GM18909 (cell line): ENCODE measurements at regions not wholly inside any gene's neighbourhood (a gene's known extent, or its start where the extent isn't known, plus 50 kb on each side); places are given as distances from the start of the nearest gene placed in this dataset.
"Not testable (repeated sequence)": the region's sequence is repeated elsewhere in the genome, so short reads cannot be mapped to it uniquely, and the experiment has no call there.

ENCODE experiments used
- ATAC-seq: cut with Tn5 transposase; IDR thresholded peaks from one replicate; pipeline ENCODE4 v1.9.1; 2021; ENCODE audit warnings: mild to moderate bottlenecking; ENCODE audit not compliant: unreplicated experiment, poor library complexity

DNA sequence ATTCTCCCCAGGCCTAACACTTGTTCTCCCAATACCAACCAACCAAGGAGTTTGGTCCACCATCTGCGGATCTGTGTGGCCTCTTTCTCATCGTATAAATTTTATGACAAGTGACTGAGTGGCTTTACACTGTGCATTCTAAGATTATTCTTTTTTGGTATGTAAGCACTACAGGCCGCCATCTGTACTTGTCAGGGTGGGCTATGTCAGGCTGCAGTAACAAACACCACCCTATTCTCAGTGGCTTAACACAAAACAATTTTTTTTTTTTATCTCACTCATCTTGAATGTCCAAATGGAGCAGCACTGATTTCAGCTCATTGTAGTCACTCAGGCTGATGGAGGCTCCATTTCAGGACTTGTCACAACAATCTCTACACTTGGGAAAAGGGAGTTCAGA lies 412.7 kb upstream of the MIR17HG start:
- no peak for ATAC-seq

DNA sequence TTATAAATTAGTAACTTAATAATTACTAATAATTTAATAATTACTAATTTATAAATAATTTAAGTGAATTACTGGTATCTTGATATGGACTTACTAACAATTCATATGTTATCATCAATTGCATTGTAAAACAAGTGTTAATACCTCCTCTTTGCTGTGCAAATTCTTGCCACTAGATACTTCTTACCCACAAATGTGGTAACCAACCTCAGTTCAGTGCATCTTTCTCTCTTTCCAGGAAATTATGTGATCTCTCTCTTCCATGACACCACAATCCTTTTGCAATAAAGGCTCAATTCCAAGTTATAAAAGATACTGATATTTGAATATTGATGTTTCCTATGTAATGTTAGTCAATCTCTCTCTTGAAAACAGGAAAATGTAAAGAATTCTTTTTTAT lies 408.6 kb upstream of the MIR17HG start:
- no peak for ATAC-seq

GRCh38 chr13:90943946-90944345 lies 403.5 kb upstream of the MIR17HG start:
- no peak for ATAC-seq

- ATAC-seq = not testable (repeated sequence)
Observed at GRCh38 chr13:90945146-90945545, 402.3 kb upstream of the MIR17HG start.

GRCh38 chr13:90946125-90946524 lies 401.4 kb upstream of the MIR17HG start:
- ATAC-seq = not testable (repeated sequence)

DNA sequence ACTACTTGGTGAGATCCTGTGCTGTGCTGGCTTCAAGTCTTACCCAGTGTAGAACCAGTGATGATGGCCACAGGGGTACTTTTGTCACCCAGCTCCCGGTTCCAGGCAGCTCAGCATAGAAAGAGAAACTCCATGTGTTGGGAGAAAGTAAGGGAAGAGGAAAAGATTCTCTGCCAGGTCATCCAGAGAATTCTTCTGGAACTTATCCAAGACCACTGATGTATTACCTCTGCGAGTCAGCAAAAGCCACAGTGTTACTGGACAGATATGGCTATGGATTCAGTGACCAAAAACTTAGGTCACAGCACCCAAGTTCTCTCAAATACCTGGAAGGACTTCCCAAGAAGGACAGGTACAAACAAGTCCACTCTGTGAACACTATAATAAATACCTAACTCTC lies 399.5 kb upstream of the MIR17HG start:
- no peak for ATAC-seq

DNA sequence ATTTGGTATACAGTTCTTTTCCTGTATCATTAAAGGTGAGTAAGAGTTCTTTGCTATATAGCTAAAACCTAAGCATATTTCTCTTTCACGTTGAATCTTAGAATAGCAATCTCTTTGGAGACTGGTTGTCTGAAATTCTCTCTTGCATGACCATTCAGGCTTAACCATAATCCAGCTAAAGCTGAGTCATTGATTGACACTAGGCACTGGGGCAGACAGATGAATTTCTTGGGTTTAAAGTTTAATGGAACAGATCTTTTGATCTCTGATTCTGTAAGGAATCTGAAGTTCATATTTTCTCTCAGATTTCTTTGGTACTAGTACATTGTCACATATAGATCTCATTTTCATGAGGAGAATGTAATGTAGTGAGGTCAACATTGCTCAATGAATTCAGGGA lies 397.3 kb upstream of the MIR17HG start:
- no peak for ATAC-seq

DNA sequence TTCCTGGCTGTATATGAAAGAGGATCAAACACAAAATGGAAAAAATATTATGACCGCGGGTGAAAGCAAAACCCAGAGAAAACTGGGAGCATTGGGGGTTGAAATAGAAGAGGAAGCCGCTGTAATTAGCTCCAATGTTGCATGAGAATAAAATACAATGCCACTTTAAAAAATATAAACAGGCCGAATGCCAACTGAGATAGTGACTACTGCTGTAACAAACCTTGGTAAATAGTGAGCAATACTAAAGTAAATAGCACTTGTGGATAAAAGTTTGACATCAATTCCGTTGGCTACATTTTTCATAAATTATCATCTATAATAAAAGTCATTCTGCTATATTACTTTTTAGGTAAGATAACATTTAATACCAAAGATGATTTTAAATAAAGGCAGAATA lies 395.8 kb upstream of the MIR17HG start:
- ATAC-seq = no peak

DNA sequence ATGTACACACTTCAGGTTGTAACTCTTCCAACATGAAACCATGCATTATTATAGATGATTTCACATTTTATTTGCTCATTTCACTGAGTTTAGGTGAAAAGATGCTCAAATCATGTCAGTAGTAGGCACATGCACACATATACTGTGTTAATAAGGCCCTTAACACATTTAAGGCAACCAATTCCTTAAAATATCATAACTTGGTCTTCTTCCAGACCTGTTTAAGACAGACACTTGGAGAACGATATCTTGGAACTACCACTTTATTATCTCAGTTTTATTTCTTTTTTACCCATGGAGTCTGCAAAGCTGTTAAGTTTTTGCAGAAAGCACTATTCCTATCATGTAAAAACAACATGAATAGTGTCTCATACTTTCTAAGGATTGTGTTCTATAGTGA lies 395.2 kb upstream of the MIR17HG start:
- no peak for ATAC-seq

DNA sequence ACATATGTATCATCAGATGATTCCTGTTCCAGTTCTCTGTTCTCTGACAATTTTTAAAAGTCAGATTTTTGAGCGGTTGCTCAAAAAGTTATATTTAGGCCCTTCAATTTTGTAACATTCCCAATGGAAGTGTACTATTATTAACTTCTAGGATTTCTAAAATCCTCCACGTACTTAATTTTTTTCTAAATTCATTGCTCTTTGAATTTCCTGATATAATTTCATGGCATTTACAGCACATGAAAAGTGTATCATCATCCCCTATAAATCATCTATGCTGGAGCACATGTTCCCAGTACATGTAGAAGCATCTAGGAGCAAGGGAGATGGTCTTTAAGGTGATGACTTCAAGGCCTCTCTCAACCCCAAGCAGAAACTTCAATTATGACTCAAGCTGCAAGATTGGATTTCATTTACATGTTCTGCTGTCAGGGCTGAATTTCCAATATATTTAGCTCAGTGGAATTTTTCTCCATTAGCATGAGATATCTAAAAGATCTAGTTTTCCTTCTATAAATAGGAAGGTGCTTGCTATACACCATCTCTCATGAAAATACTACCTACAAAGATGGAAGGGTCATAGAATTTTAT lies 392.8 kb upstream of the MIR17HG start:
- no peak for ATAC-seq

GRCh38 chr13:90956031-90956430 lies 391.5 kb upstream of the MIR17HG start:
- no peak for ATAC-seq

DNA sequence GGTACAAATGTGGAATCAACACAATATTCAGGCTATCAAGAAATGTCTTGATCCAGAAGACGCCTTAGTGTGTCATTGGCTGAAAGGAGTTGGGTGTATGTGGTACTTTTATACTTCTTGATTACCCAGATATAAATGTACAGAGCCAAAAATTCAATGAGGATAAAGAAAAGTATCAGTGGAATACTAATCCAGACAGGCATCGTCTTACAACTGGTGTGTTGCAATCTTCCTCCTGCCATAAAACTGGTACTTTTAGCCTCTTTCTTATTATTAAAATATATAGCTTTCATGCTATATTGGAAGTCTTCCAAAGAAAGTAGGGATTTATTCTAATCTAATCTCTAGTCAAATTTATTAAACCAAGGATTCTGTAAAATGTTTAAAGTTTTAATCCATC lies 388.6 kb upstream of the MIR17HG start:
- no peak for ATAC-seq

- ATAC-seq = no peak
Observed at GRCh38 chr13:90968166-90968904, 379.2 kb upstream of the MIR17HG start.

GRCh38 chr13:90974249-90974975 lies 373.1 kb upstream of the MIR17HG start:
- no peak for ATAC-seq

- ATAC-seq = no peak
Observed at GRCh38 chr13:90979059-90979458, 368.4 kb upstream of the MIR17HG start.

DNA sequence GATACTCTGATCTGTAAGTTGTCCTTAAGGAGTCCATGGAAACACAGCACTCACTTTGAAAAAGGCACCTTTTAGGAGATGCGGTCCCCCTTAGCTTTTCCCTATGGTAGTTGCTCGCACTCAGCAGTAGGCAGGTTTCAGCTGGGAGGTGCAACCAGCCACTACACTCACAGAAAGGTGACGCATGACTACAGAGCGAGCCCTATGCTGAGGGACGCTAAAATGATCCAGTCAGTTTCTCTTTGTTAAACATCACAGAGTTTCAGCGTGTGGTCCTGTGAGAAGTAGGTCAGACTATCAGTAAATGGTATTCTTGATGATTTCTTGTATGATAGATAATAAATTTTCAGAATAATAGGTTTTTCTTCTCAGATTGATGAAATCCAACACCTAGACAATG lies 362.7 kb upstream of the MIR17HG start:
- ATAC-seq = no peak

DNA sequence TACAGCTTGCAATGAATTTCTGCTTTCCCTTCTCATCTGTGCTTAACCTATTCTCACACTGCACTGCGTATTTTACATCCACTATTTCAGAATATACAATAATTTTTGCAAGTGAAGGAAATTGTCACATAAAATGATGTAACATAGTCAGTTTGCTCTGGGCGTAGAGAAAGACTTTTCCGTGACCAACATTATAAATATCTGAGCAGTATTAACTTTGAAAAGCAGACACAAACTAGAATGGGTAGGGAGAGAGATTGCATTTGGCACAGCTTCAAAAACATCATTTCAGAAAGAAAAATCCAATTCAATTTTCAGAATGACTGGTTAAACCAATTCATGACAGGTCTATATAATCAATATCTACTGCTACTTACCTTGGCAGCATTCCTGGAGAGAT lies 352.5 kb upstream of the MIR17HG start:
- no peak for ATAC-seq

GRCh38 chr13:90995614-90996013 lies 351.9 kb upstream of the MIR17HG start:
- no peak for ATAC-seq

- ATAC-seq = no peak
Observed at GRCh38 chr13:90997951-90998350, 349.5 kb upstream of the MIR17HG start.

DNA sequence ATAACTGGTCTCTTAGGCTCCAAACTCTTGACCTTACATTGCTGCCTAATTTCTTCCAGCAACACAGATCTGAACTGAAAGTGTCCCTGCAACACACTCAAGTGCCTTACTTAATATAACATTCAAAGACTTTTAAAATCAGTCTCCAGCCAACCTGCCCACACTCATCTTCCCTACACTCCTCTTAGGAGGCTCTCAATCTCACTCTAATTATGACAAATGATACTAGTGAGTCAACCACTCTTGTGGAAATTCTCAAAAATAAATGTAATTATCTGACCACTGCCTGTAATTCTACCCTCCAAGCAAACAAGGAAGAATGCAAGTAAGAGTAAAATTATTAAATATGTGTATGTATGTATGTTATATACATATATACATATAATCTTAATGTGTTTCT lies 348.1 kb upstream of the MIR17HG start:
- no peak for ATAC-seq

- ATAC-seq = no peak
Observed at GRCh38 chr13:91001371-91001770, 346.1 kb upstream of the MIR17HG start.

DNA sequence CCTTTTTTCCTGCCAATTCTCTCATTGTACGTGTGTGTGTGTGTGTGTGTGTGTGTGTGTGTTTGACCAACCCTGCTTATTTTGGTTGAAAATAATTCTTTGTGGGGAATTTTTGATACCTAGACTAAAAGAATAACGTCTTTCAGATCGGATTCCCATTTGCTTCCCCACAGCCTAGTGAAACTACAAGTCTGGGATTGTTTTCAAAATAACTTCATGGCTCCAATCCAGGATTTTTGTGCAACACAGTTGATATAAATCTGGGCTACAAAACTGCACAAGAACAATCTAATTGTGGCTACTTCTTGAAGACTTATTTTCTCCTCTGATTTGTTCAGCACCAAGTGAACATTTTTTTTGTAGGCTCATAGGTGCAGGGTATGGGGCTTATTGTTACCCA lies 332.8 kb upstream of the MIR17HG start:
- no peak for ATAC-seq
